HG03457 (cell line): ENCODE measurements at regions not wholly inside any gene's neighbourhood (a gene's known extent, or its start where the extent isn't known, plus 50 kb on each side); places are given as distances from the start of the nearest gene placed in this dataset.

Experiments
- ATAC-seq: cut with Tn5 transposase; IDR thresholded peaks from one replicate; pipeline ENCODE4 v1.9.1; 2021; ENCODE audit warnings: moderate number of reproducible peaks; ENCODE audit not compliant: unreplicated experiment

- no peak for ATAC-seq
These were observed 116.4 kb downstream of the GADD45G start for GRCh38 chr9:89721176-89721700.

- no peak for ATAC-seq
These were observed 117.2 kb downstream of the GADD45G start for GRCh38 chr9:89721971-89722530.

GRCh38 chr9:89722712-89723111 is 117.9 kb downstream of the GADD45G start:
- no peak for ATAC-seq

GRCh38 chr9:89723469-89724100 is 118.8 kb downstream of the GADD45G start:
- ATAC-seq: no peak

- ATAC-seq: no peak
These were observed 119.8 kb downstream of the GADD45G start for GRCh38 chr9:89724659-89725058.

- no peak for ATAC-seq
These were observed 120.5 kb downstream of the GADD45G start for GRCh38 chr9:89725271-89725670.

GRCh38 chr9:89729954-89730530 is 125.2 kb downstream of the GADD45G start:
- ATAC-seq: no peak

GRCh38 chr9:89730715-89731114 is 125.9 kb downstream of the GADD45G start:
- no peak for ATAC-seq

- ATAC-seq: no peak
These were observed 126.7 kb downstream of the GADD45G start for GRCh38 chr9:89731262-89732182.

- ATAC-seq: no peak
These were observed 127.6 kb downstream of the GADD45G start for GRCh38 chr9:89732295-89732938.

GRCh38 chr9:89732939-89733324 is 128.1 kb downstream of the GADD45G start:
- no peak for ATAC-seq

- no peak for ATAC-seq
These were observed 129.8 kb downstream of the GADD45G start for GRCh38 chr9:89734600-89735041.

GRCh38 chr9:89738137-89738932 is 133.5 kb downstream of the GADD45G start:
- ATAC-seq: no peak

- ATAC-seq: no peak
These were observed 134.7 kb downstream of the GADD45G start for GRCh38 chr9:89739511-89739910.

GRCh38 chr9:89739916-89740315 is 135.1 kb downstream of the GADD45G start:
- no peak for ATAC-seq

- ATAC-seq: peak; percentile 55
These were observed 135.9 kb downstream of the GADD45G start for GRCh38 chr9:89740722-89741121.

GRCh38 chr9:89742660-89743059 is 137.8 kb downstream of the GADD45G start:
- ATAC-seq: no peak

GRCh38 chr9:89743216-89743572 is 138.4 kb downstream of the GADD45G start:
- no peak for ATAC-seq

GRCh38 chr9:89743573-89744254 is 138.9 kb downstream of the GADD45G start:
- ATAC-seq: no peak
